HFFc6 (cell line): ENCODE measurements at regions not wholly inside any gene's neighbourhood (a gene's known extent, or its start where the extent isn't known, plus 50 kb on each side); places are given as distances from the start of the nearest gene placed in this dataset.

Source experiments
- DNase-seq: peaks from one replicate; pipeline ENCODE4 v3.0.0-alpha.2; 2018
- H3K27ac Mint-ChIP-seq: 2 replicates; pipeline ENCODE4 v1.8.0; 2020; ENCODE audit warnings: mild to moderate bottlenecking, mixed read lengths
- H3K27me3 Mint-ChIP-seq: 2 replicates; pipeline ENCODE4 v1.8.0; 2021; ENCODE audit warnings: mild to moderate bottlenecking, moderate library complexity, mixed read lengths; ENCODE audit not compliant: insufficient read depth
- H3K36me3 Mint-ChIP-seq: 2 replicates; pipeline ENCODE4 v1.8.0; 2021; ENCODE audit warnings: low read depth, mixed read lengths
- H3K4me1 Mint-ChIP-seq: 2 replicates; pipeline ENCODE4 v1.8.0; 2020; ENCODE audit warnings: low read depth, mixed read lengths
- H3K4me3 Mint-ChIP-seq: 2 replicates; pipeline ENCODE4 v1.8.0; 2020; ENCODE audit warnings: mild to moderate bottlenecking, moderate library complexity, mixed read lengths
- H3K9me3 Mint-ChIP-seq: 2 replicates; pipeline ENCODE4 v1.8.0; 2020; ENCODE audit warnings: mild to moderate bottlenecking, mixed read lengths
- CTCF ChIP-seq: fragments of 200-600 bp; sonication (generic); IDR thresholded peaks from 2 replicates; pipeline ENCODE4 v1.5.0; 2021; ENCODE audit warnings: antibody characterized with exemption, mild to moderate bottlenecking

DNA sequence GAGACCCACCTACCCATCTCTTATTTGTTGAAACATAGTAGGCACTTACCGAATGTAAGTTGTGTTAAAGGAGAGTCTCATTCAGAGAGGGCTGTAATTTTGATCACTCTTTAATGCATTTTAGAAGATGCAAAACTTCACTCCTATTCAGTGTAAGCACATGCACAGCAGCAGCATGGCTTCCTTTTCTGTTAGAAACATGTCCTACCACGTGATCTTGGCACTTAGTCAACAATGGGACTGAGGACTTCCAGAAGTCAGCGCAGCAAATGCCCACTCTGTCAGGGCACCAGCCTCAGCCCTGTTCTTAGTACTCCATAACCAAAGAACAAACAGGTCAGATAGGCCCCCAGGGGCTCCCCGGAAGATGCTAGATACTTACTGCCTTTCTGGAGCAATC lies 456.5 kb downstream of the METTL4 start:
- H3K27ac Mint-ChIP-seq, result no peak overlapping the region
- H3K9me3 Mint-ChIP-seq, result no peaks in the 10 kb centered on the region
- no peaks in the 10 kb centered on the region for H3K36me3 Mint-ChIP-seq
- peaks cover 4% of the 10 kb centered on the region for H3K27me3 Mint-ChIP-seq
- DNase-seq, result no peak
- H3K4me3 Mint-ChIP-seq, result no peak overlapping the region
- TF ChIP-seq CTCF, result no peak
- peaks cover 36% of the 10 kb centered on the region for H3K4me1 Mint-ChIP-seq

GRCh38 chr18:2121224-2121623 lies 450.1 kb downstream of the METTL4 start:
- no peak for DNase-seq
- Mint-ChIP-seq H3K9me3 (no peaks in the 10 kb centered on the region), H3K4me3 (no peak overlapping the region), H3K4me1 (no peaks in the 10 kb centered on the region), H3K27ac (no peak overlapping the region), H3K27me3 (peaks cover 8% of the 10 kb centered on the region), H3K36me3 (no peaks in the 10 kb centered on the region)
- peak; percentile 27; the same call in 1 of the 2 replicates for TF ChIP-seq CTCF

GRCh38 chr18:2123077-2123476 lies 448.2 kb downstream of the METTL4 start:
- DNase-seq, result no peak
- H3K36me3 Mint-ChIP-seq, result no peaks in the 10 kb centered on the region
- H3K27me3 Mint-ChIP-seq, result peaks cover 12% of the 10 kb centered on the region
- no peak for TF ChIP-seq CTCF
- H3K4me1 Mint-ChIP-seq, result no peaks in the 10 kb centered on the region
- no peak overlapping the region for H3K4me3 Mint-ChIP-seq
- no peaks in the 10 kb centered on the region; the same call in 1 of the 2 replicates for H3K9me3 Mint-ChIP-seq
- H3K27ac Mint-ChIP-seq, result no peak overlapping the region

- Mint-ChIP-seq H3K36me3 (no peaks in the 10 kb centered on the region), H3K9me3 (no peaks in the 10 kb centered on the region)
These were observed 436.9 kb downstream of the METTL4 start for GRCh38 chr18:2134364-2134763.

GRCh38 chr18:2135309-2135708 lies 436.0 kb downstream of the METTL4 start:
- Mint-ChIP-seq H3K27ac (no peak overlapping the region), H3K9me3 (no peaks in the 10 kb centered on the region), H3K27me3 (peaks cover 11% of the 10 kb centered on the region), H3K4me3 (no peak overlapping the region), H3K4me1 (peaks cover 13% of the 10 kb centered on the region), H3K36me3 (no peaks in the 10 kb centered on the region)
- no peak for TF ChIP-seq CTCF
- DNase-seq, result no peak

More at GRCh38 chr18:2134364-2134763, 436.9 kb downstream of the METTL4 start:
- no peak for TF ChIP-seq CTCF
- H3K4me3 Mint-ChIP-seq, result no peak overlapping the region
- H3K27me3 Mint-ChIP-seq, result peaks cover 11% of the 10 kb centered on the region
- no peak for DNase-seq
- H3K27ac Mint-ChIP-seq, result no peak overlapping the region
- peaks cover 3% of the 10 kb centered on the region for H3K4me1 Mint-ChIP-seq

DNA sequence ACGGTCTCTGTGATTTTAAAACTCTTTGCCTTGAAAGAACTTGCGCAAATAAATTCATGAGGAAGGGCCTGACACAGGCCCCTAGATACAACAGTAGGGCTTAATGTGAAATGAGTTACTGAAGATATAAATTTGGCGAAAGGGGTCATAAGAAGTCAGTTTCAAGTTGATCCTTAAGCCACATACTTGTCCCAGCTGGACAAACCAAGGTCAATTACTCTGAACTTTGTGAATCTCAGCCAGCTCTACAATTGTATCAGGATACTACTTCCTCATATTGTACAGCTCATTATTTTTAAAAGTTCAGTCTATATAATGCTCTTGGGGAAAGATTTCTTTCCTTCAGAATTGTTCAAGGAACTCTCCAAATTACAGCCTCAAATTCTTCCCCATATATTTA lies 432.8 kb downstream of the METTL4 start:
- peaks cover 20% of the 10 kb centered on the region for H3K4me1 Mint-ChIP-seq

More for the DNA sequence above, 432.8 kb downstream of the METTL4 start:
- Mint-ChIP-seq H3K4me3 (no peak overlapping the region), H3K27me3 (peaks cover 20% of the 10 kb centered on the region), H3K9me3 (no peaks in the 10 kb centered on the region), H3K36me3 (no peaks in the 10 kb centered on the region), H3K27ac (no peak overlapping the region)
- DNase-seq, result no peak
- TF ChIP-seq CTCF, result no peak
